HFF-Myc (cell line): ENCODE measurements at regions not wholly inside any gene's neighbourhood (a gene's known extent, or its start where the extent isn't known, plus 50 kb on each side); places are given as distances from the start of the nearest gene placed in this dataset.

Experiments used
- DNase-seq: peaks from one replicate; pipeline ENCODE4 v3.0.0-alpha.2; 2011; ENCODE audit warnings: low read depth; ENCODE audit errors: extremely low read depth
- H3K4me3 ChIP-seq: replicated peaks from 2 replicates; pipeline ENCODE4 v1.5.1; 2011; ENCODE audit warnings: low read depth, mild to moderate bottlenecking, control low read depth, low read length
- CTCF ChIP-seq: IDR thresholded peaks from 2 replicates; pipeline ENCODE4 v1.5.1; 2012; ENCODE audit warnings: mild to moderate bottlenecking, low read depth, low read length, control low read depth; ENCODE audit errors: missing control alignments

GRCh38 chr3:72517921-72518424 lies 330.3 kb downstream of the SHQ1 start:
- DNase-seq, result no peak
- no peak for TF ChIP-seq CTCF
- H3K4me3 ChIP-seq, result no peak overlapping the region

GRCh38 chr3:72517336-72517735 lies 330.9 kb downstream of the SHQ1 start:
- H3K4me3 ChIP-seq, result no peak overlapping the region
- TF ChIP-seq CTCF, result no peak
- DNase-seq, result no peak

- no peak overlapping the region for H3K4me3 ChIP-seq
- no peak for TF ChIP-seq CTCF
- no peak for DNase-seq
Measured at GRCh38 chr3:72516361-72516760, 331.9 kb downstream of the SHQ1 start.

- no peak for DNase-seq
- no peak for TF ChIP-seq CTCF
- H3K4me3 ChIP-seq, result no peak overlapping the region
Measured at GRCh38 chr3:72515941-72516340, 332.3 kb downstream of the SHQ1 start.

GRCh38 chr3:72515281-72515680 lies 333.0 kb downstream of the SHQ1 start:
- TF ChIP-seq CTCF, result no peak
- no peak overlapping the region for H3K4me3 ChIP-seq
- no peak for DNase-seq

- TF ChIP-seq CTCF, result no peak
- DNase-seq, result no peak
- no peak overlapping the region for H3K4me3 ChIP-seq
Measured at GRCh38 chr3:72510247-72510646, 338.0 kb downstream of the SHQ1 start.
